HFFc6 (cell line): ENCODE measurements at regions not wholly inside any gene's neighbourhood (a gene's known extent, or its start where the extent isn't known, plus 50 kb on each side); places are given as distances from the start of the nearest gene placed in this dataset.

ENCODE experiments used
- DNase-seq: peaks from one replicate; pipeline ENCODE4 v3.0.0-alpha.2; 2018
- H3K27ac Mint-ChIP-seq: 2 replicates; pipeline ENCODE4 v1.8.0; 2020; ENCODE audit warnings: mild to moderate bottlenecking, mixed read lengths
- H3K27me3 Mint-ChIP-seq: 2 replicates; pipeline ENCODE4 v1.8.0; 2021; ENCODE audit warnings: mild to moderate bottlenecking, moderate library complexity, mixed read lengths; ENCODE audit not compliant: insufficient read depth
- H3K36me3 Mint-ChIP-seq: 2 replicates; pipeline ENCODE4 v1.8.0; 2021; ENCODE audit warnings: low read depth, mixed read lengths
- H3K4me1 Mint-ChIP-seq: 2 replicates; pipeline ENCODE4 v1.8.0; 2020; ENCODE audit warnings: low read depth, mixed read lengths
- H3K4me3 Mint-ChIP-seq: 2 replicates; pipeline ENCODE4 v1.8.0; 2020; ENCODE audit warnings: mild to moderate bottlenecking, moderate library complexity, mixed read lengths
- H3K9me3 Mint-ChIP-seq: 2 replicates; pipeline ENCODE4 v1.8.0; 2020; ENCODE audit warnings: mild to moderate bottlenecking, mixed read lengths
- TF ChIP-seq, protein P1 (sequence below): fragments of 200-600 bp; sonication (generic); IDR thresholded peaks from 2 replicates; pipeline ENCODE4 v1.5.0; 2021; ENCODE audit warnings: antibody characterized with exemption, mild to moderate bottlenecking

GRCh38 chr5:1736889-1737711, 62.5 kb downstream of the MRPL36 start:
- Mint-ChIP-seq H3K27ac (no peak overlapping the region), H3K4me3 (no peak overlapping the region), H3K9me3 (no peaks in the 10 kb centered on the region), H3K36me3 (no peaks in the 10 kb centered on the region), H3K4me1 (no peaks in the 10 kb centered on the region), H3K27me3 (peaks cover 9% of the 10 kb centered on the region)
- DNase-seq: no peak
- TF ChIP-seq, protein P1, sequence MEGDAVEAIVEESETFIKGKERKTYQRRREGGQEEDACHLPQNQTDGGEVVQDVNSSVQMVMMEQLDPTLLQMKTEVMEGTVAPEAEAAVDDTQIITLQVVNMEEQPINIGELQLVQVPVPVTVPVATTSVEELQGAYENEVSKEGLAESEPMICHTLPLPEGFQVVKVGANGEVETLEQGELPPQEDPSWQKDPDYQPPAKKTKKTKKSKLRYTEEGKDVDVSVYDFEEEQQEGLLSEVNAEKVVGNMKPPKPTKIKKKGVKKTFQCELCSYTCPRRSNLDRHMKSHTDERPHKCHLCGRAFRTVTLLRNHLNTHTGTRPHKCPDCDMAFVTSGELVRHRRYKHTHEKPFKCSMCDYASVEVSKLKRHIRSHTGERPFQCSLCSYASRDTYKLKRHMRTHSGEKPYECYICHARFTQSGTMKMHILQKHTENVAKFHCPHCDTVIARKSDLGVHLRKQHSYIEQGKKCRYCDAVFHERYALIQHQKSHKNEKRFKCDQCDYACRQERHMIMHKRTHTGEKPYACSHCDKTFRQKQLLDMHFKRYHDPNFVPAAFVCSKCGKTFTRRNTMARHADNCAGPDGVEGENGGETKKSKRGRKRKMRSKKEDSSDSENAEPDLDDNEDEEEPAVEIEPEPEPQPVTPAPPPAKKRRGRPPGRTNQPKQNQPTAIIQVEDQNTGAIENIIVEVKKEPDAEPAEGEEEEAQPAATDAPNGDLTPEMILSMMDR: no peak

GRCh38 chr5:1736065-1736464, 63.6 kb downstream of the MRPL36 start:
- H3K4me1 Mint-ChIP-seq: no peaks in the 10 kb centered on the region
- TF ChIP-seq, protein P1: no peak
- no peak overlapping the region for H3K4me3 Mint-ChIP-seq
- peaks cover 9% of the 10 kb centered on the region for H3K27me3 Mint-ChIP-seq
- H3K27ac Mint-ChIP-seq: no peak overlapping the region
- H3K36me3 Mint-ChIP-seq: no peaks in the 10 kb centered on the region
- H3K9me3 Mint-ChIP-seq: no peaks in the 10 kb centered on the region
- no peak for DNase-seq

DNA sequence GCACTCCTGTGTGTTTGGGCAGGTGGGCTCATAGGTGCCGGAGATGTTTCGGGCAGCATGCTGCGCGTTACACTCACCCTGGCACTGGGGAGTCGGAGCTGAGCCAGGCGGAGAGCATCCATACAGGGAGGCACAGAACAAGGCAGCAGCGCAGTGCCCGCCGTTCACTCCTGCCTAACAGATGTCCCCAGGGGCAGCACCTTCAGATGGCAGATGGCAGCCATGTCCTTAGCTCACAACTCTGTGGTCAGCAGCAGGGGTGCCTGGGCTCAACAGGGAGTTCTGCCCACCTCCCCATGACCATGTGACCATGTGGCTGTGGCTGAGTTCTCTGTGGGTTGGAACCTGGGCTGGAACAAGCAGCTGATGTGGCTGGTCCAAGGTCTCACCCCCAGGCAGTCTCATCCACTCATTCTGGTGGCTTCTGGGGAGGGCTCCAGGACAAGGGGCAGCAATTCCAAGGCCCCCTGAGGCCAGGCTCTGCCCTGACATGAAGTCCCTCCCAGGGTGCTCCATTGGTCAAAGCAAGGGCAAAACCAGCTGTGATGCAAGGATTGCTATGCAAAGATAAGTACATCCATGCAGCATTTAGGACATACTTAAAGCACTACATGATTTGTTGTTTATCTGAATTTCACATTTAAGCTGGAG, 64.2 kb downstream of the MRPL36 start:
- Mint-ChIP-seq H3K27me3 (peaks cover 9% of the 10 kb centered on the region), H3K36me3 (no peaks in the 10 kb centered on the region), H3K4me3 (no peak overlapping the region), H3K9me3 (no peaks in the 10 kb centered on the region), H3K4me1 (no peaks in the 10 kb centered on the region), H3K27ac (no peak overlapping the region)
- TF ChIP-seq, protein P1: no peak
- DNase-seq: no peak

- H3K27ac Mint-ChIP-seq: no peak overlapping the region
- no peaks in the 10 kb centered on the region for H3K4me1 Mint-ChIP-seq
- TF ChIP-seq, protein P1: no peak
Measured at GRCh38 chr5:1734908-1735289, 64.7 kb downstream of the MRPL36 start.

GRCh38 chr5:1734271-1734907, 65.2 kb downstream of the MRPL36 start:
- H3K27ac Mint-ChIP-seq: no peak overlapping the region
- no peaks in the 10 kb centered on the region for H3K9me3 Mint-ChIP-seq
- H3K4me3 Mint-ChIP-seq: no peak overlapping the region
- H3K27me3 Mint-ChIP-seq: peaks cover 14% of the 10 kb centered on the region
- no peaks in the 10 kb centered on the region for H3K4me1 Mint-ChIP-seq
- TF ChIP-seq, protein P1: no peak
- H3K36me3 Mint-ChIP-seq: no peaks in the 10 kb centered on the region
- DNase-seq: no peak

More at GRCh38 chr5:1734908-1735289, 64.7 kb downstream of the MRPL36 start:
- Mint-ChIP-seq H3K27me3 (peaks cover 14% of the 10 kb centered on the region), H3K36me3 (no peaks in the 10 kb centered on the region), H3K4me3 (no peak overlapping the region), H3K9me3 (no peaks in the 10 kb centered on the region)
- no peak for DNase-seq
